ENCODE measurements at regions not wholly inside any gene's neighbourhood (a gene's known extent, or its start where the extent isn't known, plus 50 kb on each side); places are given as distances from the start of the nearest gene placed in this dataset.
"Not testable (repeated sequence)": the region's sequence is repeated elsewhere in the genome, so short reads cannot be mapped to it uniquely, and the experiment has no call there.

GRCh38 chr5:8828596-8829322, 717.1 kb downstream of the SEMA5A start:
- no peak overlapping the region for H3K27ac ChIP-seq

GRCh38 chr5:8829323-8830029, 716.4 kb downstream of the SEMA5A start:
- no peak for TF ChIP-seq CTCF (conservative IDR thresholded peaks at IDR 0.05)
- TF ChIP-seq ZFX (IDR thresholded peaks at IDR 0.05): no peak
- H3K27ac ChIP-seq: no peak overlapping the region

More at GRCh38 chr5:8828596-8829322, 717.1 kb downstream of the SEMA5A start:
- TF ChIP-seq CTCF (conservative IDR thresholded peaks at IDR 0.05) (no peak), ZFX (IDR thresholded peaks at IDR 0.05) (no peak)

- TF ChIP-seq CTCF (conservative IDR thresholded peaks at IDR 0.05) (no peak), ZFX (IDR thresholded peaks at IDR 0.05) (no peak)
- no peak overlapping the region for H3K27ac ChIP-seq
Measured at GRCh38 chr5:8831251-8831650, 714.6 kb downstream of the SEMA5A start.

- TF ChIP-seq CTCF (conservative IDR thresholded peaks at IDR 0.05) (no peak), ZFX (IDR thresholded peaks at IDR 0.05) (no peak)
- no peak overlapping the region for H3K27ac ChIP-seq
Measured at GRCh38 chr5:8831854-8832253, 714.0 kb downstream of the SEMA5A start.

GRCh38 chr5:8839361-8840055, 706.4 kb downstream of the SEMA5A start:
- H3K27ac ChIP-seq: no peak overlapping the region
- TF ChIP-seq ZFX (IDR thresholded peaks at IDR 0.05) (no peak), CTCF (conservative IDR thresholded peaks at IDR 0.05) (no peak)

- H3K27ac ChIP-seq: no peak overlapping the region
- TF ChIP-seq ZFX (IDR thresholded peaks at IDR 0.05) (no peak), CTCF (conservative IDR thresholded peaks at IDR 0.05) (no peak)
Measured at GRCh38 chr5:8840237-8840636, 705.6 kb downstream of the SEMA5A start.

- H3K27ac ChIP-seq: not testable (repeated sequence)
Measured at GRCh38 chr5:8840746-8841145, 705.1 kb downstream of the SEMA5A start.

Data from C4-2B (cell line).